HG02970 (cell line): ENCODE measurements at regions not wholly inside any gene's neighbourhood (a gene's known extent, or its start where the extent isn't known, plus 50 kb on each side); places are given as distances from the start of the nearest gene placed in this dataset.

Source experiments
- ATAC-seq: cut with Tn5 transposase; IDR thresholded peaks from one replicate; pipeline ENCODE4 v1.9.1; 2021; ENCODE audit warnings: mild to moderate bottlenecking, moderate library complexity, moderate number of reproducible peaks; ENCODE audit not compliant: unreplicated experiment, low FRiP score

DNA sequence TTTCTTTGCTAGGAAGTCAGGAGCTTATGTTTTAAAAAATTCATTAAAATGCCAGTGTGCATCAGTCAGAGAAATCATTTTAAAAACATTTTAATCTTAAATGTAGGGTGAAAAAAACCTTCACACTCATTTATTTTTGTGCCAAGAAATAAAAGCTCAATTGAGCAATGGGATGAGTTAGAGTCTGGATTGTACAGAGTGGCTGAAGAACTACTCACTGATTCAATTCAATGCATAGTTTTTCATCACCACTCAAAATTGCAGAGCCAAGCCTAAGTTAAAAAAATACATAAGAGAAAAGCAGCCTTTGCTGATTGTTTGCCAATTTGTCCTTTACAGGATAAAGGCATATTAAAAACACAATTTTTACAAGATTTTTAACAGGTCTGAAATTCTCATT is 168.2 kb upstream of the DMRTA1 start:
- no peak for ATAC-seq

- ATAC-seq = no peak
Observed at GRCh38 chr9:22279636-22280035, 167.0 kb upstream of the DMRTA1 start.

- no peak for ATAC-seq
Observed at GRCh38 chr9:22285066-22285465, 161.6 kb upstream of the DMRTA1 start.

- ATAC-seq = no peak
Observed at GRCh38 chr9:22286661-22287060, 160.0 kb upstream of the DMRTA1 start.

DNA sequence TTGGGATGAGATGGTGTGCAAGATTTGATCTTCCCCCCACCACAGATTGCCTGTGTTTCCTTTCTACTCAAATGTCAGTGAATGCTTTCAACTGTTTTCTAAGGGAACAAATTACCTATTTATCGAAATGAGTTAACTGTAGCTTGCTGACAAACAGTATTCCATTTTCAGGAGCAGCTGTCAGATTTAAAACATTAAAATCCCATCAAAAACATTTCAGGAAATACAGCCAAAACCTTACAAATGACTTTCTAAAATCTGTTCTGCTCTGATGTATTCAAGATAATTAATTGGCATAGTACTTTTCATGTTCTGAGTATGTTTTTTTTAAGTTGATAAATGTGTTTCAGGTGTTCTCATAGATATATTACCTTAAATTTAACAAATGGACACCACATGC is 158.0 kb upstream of the DMRTA1 start:
- ATAC-seq = no peak

GRCh38 chr9:22307013-22307711 is 139.5 kb upstream of the DMRTA1 start:
- ATAC-seq = no peak

- no peak for ATAC-seq
Observed at GRCh38 chr9:22308177-22308576, 138.4 kb upstream of the DMRTA1 start.

DNA sequence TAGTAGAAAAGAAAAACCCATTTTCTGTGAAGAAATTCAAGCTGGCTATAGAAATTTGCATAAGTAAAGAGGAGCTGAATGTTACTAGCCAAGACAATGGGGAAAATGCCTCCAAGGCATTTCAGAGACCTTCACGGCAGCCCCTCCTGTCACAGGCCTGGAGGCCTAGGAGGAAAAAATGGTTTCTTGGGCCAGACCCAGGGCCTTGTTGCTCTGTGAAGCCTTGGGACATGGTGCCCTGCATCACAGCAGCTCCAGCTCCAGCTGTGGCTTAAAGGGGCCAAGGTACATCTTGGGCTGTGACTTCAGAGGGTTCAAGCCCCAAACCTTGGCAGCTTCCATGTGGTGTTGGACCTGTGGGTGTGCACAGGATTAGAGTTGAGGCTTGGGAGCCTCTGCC is 130.0 kb upstream of the DMRTA1 start:
- ATAC-seq = no peak

DNA sequence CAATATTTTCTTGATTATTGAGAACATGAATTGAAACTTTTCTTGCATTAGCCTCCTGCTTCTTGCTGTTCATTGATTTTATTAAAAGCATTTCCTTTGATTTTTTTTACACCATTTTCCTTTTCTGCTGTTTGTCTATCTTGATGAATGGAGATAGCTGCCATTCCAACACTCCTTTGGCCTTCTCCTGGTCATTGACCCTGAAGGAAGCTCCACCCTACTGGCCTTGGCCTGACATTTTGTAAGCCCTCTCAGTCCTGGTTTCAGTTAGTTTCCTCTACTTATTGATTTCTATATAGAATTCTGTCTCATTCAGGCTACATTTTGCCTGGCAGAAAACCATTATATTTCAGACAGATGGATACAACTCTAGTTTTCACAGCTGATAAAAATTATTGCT is 115.1 kb upstream of the DMRTA1 start:
- ATAC-seq = no peak

GRCh38 chr9:22332202-22332601 is 114.4 kb upstream of the DMRTA1 start:
- no peak for ATAC-seq

DNA sequence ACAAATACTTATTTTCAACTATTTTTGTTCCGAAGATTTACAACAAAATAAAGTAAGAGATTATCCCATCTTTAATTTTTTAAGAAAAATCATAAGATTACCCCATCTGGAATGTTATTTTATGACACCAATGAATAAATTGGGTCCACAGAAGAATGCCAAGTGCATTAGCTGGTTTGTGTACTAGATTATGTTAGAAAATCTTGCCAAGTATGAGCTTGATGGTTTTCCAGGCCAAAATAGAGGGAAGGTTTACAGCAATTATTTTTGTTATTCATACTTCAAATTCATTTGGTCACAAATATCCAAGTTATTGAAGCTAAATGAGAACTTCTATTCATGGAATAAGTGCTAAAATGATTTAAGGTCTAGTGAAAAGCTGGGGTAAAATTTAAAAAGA is 109.4 kb upstream of the DMRTA1 start:
- no peak for ATAC-seq

GRCh38 chr9:22342491-22343217 is 104.0 kb upstream of the DMRTA1 start:
- no peak for ATAC-seq

GRCh38 chr9:22343218-22343611 is 103.4 kb upstream of the DMRTA1 start:
- no peak for ATAC-seq

DNA sequence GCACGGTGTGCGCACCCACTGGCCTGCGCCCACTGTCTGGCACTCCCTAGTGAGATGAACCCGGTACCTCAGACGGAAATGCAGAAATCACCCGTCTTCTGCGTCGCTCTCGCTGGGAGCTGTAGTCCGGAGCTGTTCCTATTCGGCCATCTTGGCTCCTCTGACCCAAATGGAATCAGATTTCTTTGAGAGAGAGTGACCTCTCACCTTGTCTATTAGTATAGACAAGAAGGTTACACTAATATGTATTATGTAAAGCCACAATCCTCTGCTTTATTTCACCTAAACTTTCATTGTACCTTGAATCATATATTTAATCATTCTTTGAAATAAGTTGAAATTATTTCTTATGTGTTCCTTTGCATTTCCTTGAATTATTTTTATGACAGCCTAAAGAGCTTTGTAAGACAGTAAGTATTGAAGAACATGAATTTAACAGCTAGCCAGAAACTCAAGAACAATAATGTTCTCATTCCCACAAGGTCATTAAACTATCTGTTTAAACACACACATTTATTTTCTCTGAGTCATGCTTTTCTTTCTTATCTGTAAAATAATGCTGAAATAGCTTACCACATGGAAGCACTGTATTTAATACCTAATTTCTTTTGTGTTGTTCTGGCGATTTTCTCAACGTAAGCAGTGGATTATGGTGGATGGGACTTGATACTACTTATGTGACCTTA is 91.8 kb upstream of the DMRTA1 start:
- no peak for ATAC-seq

DNA sequence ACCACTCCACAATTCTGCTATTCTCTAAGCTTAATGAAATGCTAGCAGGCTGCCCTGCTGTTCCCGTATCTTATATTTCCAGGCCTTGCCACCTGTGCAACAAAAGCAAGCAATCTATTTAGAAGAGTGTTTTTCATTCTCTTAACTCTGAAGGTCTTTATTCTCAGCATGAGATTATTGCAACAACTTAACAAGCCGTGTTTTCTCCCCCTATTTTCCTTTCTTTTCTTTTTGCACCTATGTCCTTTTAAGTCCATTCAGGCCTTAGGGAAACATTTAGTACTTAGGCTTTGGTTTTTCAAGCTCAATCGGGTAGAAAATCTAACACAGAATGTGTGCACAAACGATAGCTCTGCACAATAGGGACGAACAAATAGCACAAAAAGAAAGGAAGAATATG is 89.6 kb upstream of the DMRTA1 start:
- no peak for ATAC-seq

GRCh38 chr9:22363421-22363887 is 83.2 kb upstream of the DMRTA1 start:
- ATAC-seq = no peak

GRCh38 chr9:22373636-22374035 is 73.0 kb upstream of the DMRTA1 start:
- ATAC-seq = no peak

- ATAC-seq = no peak
Observed at GRCh38 chr9:22374051-22374450, 72.6 kb upstream of the DMRTA1 start.

GRCh38 chr9:22379272-22379671 is 67.4 kb upstream of the DMRTA1 start:
- ATAC-seq = no peak

- no peak for ATAC-seq
Observed at GRCh38 chr9:22381170-22381569, 65.5 kb upstream of the DMRTA1 start.

- no peak for ATAC-seq
Observed at GRCh38 chr9:22382331-22382730, 64.3 kb upstream of the DMRTA1 start.

GRCh38 chr9:22383718-22384117 is 62.9 kb upstream of the DMRTA1 start:
- no peak for ATAC-seq
